ENCODE measurements at regions not wholly inside any gene's neighbourhood (a gene's known extent, or its start where the extent isn't known, plus 50 kb on each side); places are given as distances from the start of the nearest gene placed in this dataset.
A peak's percentile ranks its signal among the peaks of the same experiment; 100 is the strongest.

DNA sequence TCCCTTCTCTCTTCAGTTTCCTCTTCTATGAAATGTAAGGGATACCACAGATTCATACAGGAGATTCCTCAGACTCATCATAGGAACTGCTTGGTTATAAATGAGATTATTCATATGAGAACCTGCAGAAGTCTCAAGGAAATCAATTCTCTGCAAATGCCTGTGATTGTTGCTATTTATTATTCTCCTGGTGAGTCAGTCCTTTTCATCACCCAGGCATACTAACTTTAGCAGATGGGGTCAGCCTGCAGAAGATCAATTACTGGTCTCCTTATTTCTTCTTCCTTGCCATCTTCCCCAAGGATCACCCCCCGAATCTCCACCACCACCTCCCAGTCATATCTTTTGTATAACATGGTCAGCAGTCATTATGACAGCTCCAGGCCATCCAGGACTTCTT is 53.8 kb upstream of the DCP1A start:
- no peak for DNase-seq
- Mint-ChIP-seq H3K4me1 (no peaks in the 10 kb centered on the region), H3K9me3 (peaks cover 1 to 7% (median 3%) of the 10 kb centered on the region in 7 donors), H3K36me3 (no peaks in the 10 kb centered on the region), H3K27me3 (peaks cover 19% of the 10 kb centered on the region), H3K27ac (no peak overlapping the region), H3K4me3 (no peak overlapping the region)
- H3K36me3 ChIP-seq (ENCODE audit: control insufficient read depth, insufficient read depth, low read length) = no peaks in the 10 kb centered on the region
- peaks cover 3% of the 10 kb centered on the region for H3K27me3 ChIP-seq (ENCODE audit: control insufficient read depth, insufficient read depth, low read length)
- H3K9me3 ChIP-seq (ENCODE audit: control insufficient read depth in 2 of 2, low read length in 2 of 2) = no peaks in the 10 kb centered on the region
- no peaks in the 10 kb centered on the region for H3K4me1 ChIP-seq (ENCODE audit: control insufficient read depth, insufficient read depth, low read length, poor library complexity, severe bottlenecking)
- ATAC-seq (ENCODE audit: low read depth in 2 of 2) = no peak
- no peak overlapping the region for H3K4me3 ChIP-seq (ENCODE audit: low read depth, low read length)
- no peak overlapping the region for H3K27ac ChIP-seq (ENCODE audit: insufficient read depth, low read length, poor library complexity, severe bottlenecking)

DNA sequence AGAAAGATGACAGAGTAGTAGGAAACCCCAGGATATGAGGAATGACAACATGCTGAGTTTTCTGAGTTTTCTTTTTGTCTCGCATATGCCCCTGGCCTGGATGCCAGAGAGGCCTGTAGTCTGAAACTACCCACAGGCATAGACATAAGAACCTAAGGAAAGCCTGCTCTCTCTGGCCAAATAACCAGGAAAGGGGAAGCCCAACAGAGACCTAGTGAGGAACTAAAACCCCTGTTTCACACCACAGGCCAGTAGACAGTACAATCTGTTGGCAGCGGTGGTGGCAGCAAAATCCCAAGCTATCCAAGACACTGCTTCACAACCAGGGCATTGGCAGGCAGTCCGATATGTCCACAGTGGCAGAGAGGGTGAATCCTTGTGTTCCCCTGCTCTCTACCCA is 55.0 kb upstream of the DCP1A start:
- Mint-ChIP-seq H3K36me3 (no peaks in the 10 kb centered on the region), H3K4me1 (no peaks in the 10 kb centered on the region), H3K27ac (no peak overlapping the region), H3K4me3 (no peak overlapping the region), H3K27me3 (peaks cover 15% of the 10 kb centered on the region), H3K9me3 (peaks cover 0 to 6% (median 3%) of the 10 kb centered on the region in 7 donors)
- H3K27me3 ChIP-seq (ENCODE audit: control insufficient read depth, insufficient read depth, low read length) = peaks cover 3% of the 10 kb centered on the region
- no peak for DNase-seq
- no peak overlapping the region for H3K27ac ChIP-seq (ENCODE audit: insufficient read depth, low read length, poor library complexity, severe bottlenecking)
- H3K4me3 ChIP-seq (ENCODE audit: low read depth, low read length) = no peak overlapping the region
- H3K9me3 ChIP-seq (ENCODE audit: control insufficient read depth in 2 of 2, low read length in 2 of 2) = no peaks in the 10 kb centered on the region
- no peaks in the 10 kb centered on the region for H3K4me1 ChIP-seq (ENCODE audit: control insufficient read depth, insufficient read depth, low read length, poor library complexity, severe bottlenecking)
- ATAC-seq (ENCODE audit: low read depth in 2 of 2) = no peak
- H3K36me3 ChIP-seq (ENCODE audit: control insufficient read depth, insufficient read depth, low read length) = no peaks in the 10 kb centered on the region

GRCh38 chr3:53411371-53411770 is 64.0 kb upstream of the DCP1A start:
- Histone ChIP-seq H3K27me3 (ENCODE audit: control insufficient read depth, insufficient read depth, low read length) (peaks cover 3% of the 10 kb centered on the region), H3K4me1 (ENCODE audit: control insufficient read depth, insufficient read depth, low read length, poor library complexity, severe bottlenecking) (no peaks in the 10 kb centered on the region), H3K4me3 (ENCODE audit: low read depth, low read length) (no peak overlapping the region), H3K36me3 (ENCODE audit: control insufficient read depth, insufficient read depth, low read length) (no peaks in the 10 kb centered on the region), H3K27ac (ENCODE audit: insufficient read depth, low read length, poor library complexity, severe bottlenecking) (no peak overlapping the region), H3K9me3 (ENCODE audit: control insufficient read depth in 2 of 2, low read length in 2 of 2) (peaks cover 8 to 21% of the 10 kb centered on the region in 2 experiments)
- Mint-ChIP-seq H3K36me3 (no peaks in the 10 kb centered on the region), H3K4me3 (no peak overlapping the region), H3K27me3 (peaks cover 4% of the 10 kb centered on the region), H3K4me1 (no peaks in the 10 kb centered on the region), H3K27ac (no peak overlapping the region), H3K9me3 (peaks cover 0 to 25% (median 6%) of the 10 kb centered on the region in 7 donors)
- DNase-seq (no peak), ATAC-seq (ENCODE audit: low read depth in 2 of 2) (no peak)

DNA sequence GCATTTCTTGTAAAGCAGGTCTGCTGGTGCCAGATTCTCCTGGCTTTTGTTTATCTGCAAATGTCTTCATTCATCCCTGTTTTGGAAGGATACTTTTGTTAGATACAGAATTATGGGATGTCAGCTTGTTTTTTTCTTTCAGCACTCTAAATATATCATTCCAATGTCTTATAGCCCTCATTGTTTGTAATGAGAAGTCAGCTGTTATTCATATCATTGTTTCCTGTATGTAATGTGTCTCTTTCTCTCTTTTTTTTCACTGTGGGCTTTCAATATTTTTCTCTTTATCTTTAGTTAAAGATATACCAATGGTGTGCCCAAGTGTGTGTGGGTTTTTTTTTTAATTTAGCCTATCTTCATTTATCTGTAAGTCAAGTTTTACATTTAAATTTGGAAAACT is 65.6 kb upstream of the DCP1A start:
- DNase-seq (no peak), ATAC-seq (ENCODE audit: low read depth in 2 of 2) (no peak)
- Mint-ChIP-seq H3K4me3 (no peak overlapping the region), H3K4me1 (no peaks in the 10 kb centered on the region), H3K9me3 (peaks cover 0 to 25% (median 6%) of the 10 kb centered on the region in 7 donors), H3K27me3 (peaks cover 4% of the 10 kb centered on the region), H3K27ac (peak overlapping the region in 1 of 3 donors; percentile 3), H3K36me3 (no peaks in the 10 kb centered on the region)
- H3K36me3 ChIP-seq (ENCODE audit: control insufficient read depth, insufficient read depth, low read length) = no peaks in the 10 kb centered on the region
- no peak overlapping the region for H3K4me3 ChIP-seq (ENCODE audit: low read depth, low read length)
- H3K9me3 ChIP-seq (ENCODE audit: control insufficient read depth in 2 of 2, low read length in 2 of 2) = peaks cover 8 to 21% of the 10 kb centered on the region in 2 experiments
- peaks cover 3% of the 10 kb centered on the region for H3K27me3 ChIP-seq (ENCODE audit: control insufficient read depth, insufficient read depth, low read length)
- no peaks in the 10 kb centered on the region for H3K4me1 ChIP-seq (ENCODE audit: control insufficient read depth, insufficient read depth, low read length, poor library complexity, severe bottlenecking)
- no peak overlapping the region for H3K27ac ChIP-seq (ENCODE audit: insufficient read depth, low read length, poor library complexity, severe bottlenecking)

DNA sequence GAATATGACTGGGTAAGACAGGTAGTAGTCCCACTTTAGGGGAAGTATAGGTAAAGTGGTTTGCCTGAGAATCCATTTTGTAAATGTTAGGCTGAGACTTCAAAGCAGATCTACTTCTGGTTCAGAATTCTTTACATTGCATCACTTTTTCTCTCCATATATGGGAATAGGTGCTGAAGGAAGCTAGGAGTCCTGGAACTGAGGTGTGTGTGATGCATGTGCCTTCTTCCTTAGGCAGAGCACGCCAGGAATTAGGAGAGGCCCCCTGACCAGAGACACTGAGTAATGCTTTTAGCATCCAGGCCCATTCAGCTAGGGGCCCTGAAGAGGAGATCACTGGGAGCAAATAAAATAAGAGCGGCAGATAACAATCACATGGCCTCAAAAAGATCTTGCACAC is 69.2 kb upstream of the DCP1A start:
- Mint-ChIP-seq H3K9me3 (peaks cover 0 to 23% (median 6%) of the 10 kb centered on the region in 7 donors), H3K27me3 (peaks cover 4% of the 10 kb centered on the region), H3K4me3 (no peak overlapping the region), H3K27ac (no peak overlapping the region), H3K36me3 (no peaks in the 10 kb centered on the region), H3K4me1 (no peaks in the 10 kb centered on the region)
- H3K9me3 ChIP-seq (ENCODE audit: control insufficient read depth in 2 of 2, low read length in 2 of 2) = peaks cover 8 to 21% of the 10 kb centered on the region in 2 experiments
- H3K27me3 ChIP-seq (ENCODE audit: control insufficient read depth, insufficient read depth, low read length) = no peaks in the 10 kb centered on the region
- no peaks in the 10 kb centered on the region for H3K36me3 ChIP-seq (ENCODE audit: control insufficient read depth, insufficient read depth, low read length)
- H3K4me3 ChIP-seq (ENCODE audit: low read depth, low read length) = no peak overlapping the region
- ATAC-seq (ENCODE audit: low read depth in 2 of 2) (no peak), DNase-seq (no peak)
- H3K4me1 ChIP-seq (ENCODE audit: control insufficient read depth, insufficient read depth, low read length, poor library complexity, severe bottlenecking) = no peaks in the 10 kb centered on the region
- no peak overlapping the region for H3K27ac ChIP-seq (ENCODE audit: insufficient read depth, low read length, poor library complexity, severe bottlenecking)

GRCh38 chr3:53420831-53421230 is 73.5 kb upstream of the DCP1A start:
- DNase-seq (no peak), ATAC-seq (ENCODE audit: low read depth in 2 of 2) (no peak)
- Mint-ChIP-seq H3K27me3 (peaks cover 10% of the 10 kb centered on the region), H3K9me3 (peaks cover 0 to 5% (median 0%) of the 10 kb centered on the region in 7 donors), H3K36me3 (no peaks in the 10 kb centered on the region), H3K4me1 (no peaks in the 10 kb centered on the region), H3K27ac (no peak overlapping the region), H3K4me3 (no peak overlapping the region)
- no peaks in the 10 kb centered on the region for H3K36me3 ChIP-seq (ENCODE audit: control insufficient read depth, insufficient read depth, low read length)
- H3K4me3 ChIP-seq (ENCODE audit: low read depth, low read length) = no peak overlapping the region
- no peak overlapping the region for H3K27ac ChIP-seq (ENCODE audit: insufficient read depth, low read length, poor library complexity, severe bottlenecking)
- H3K4me1 ChIP-seq (ENCODE audit: control insufficient read depth, insufficient read depth, low read length, poor library complexity, severe bottlenecking) = no peaks in the 10 kb centered on the region
- H3K27me3 ChIP-seq (ENCODE audit: control insufficient read depth, insufficient read depth, low read length) = no peaks in the 10 kb centered on the region
- H3K9me3 ChIP-seq (ENCODE audit: control insufficient read depth in 2 of 2, low read length in 2 of 2) = no peaks in the 10 kb centered on the region

- H3K4me3 Mint-ChIP-seq = no peak overlapping the region
- peaks cover 0 to 2% (median 0%) of the 10 kb centered on the region in 7 donors for H3K9me3 Mint-ChIP-seq
- Histone ChIP-seq H3K4me3 (ENCODE audit: low read depth, low read length) (no peak overlapping the region), H3K4me1 (ENCODE audit: control insufficient read depth, insufficient read depth, low read length, poor library complexity, severe bottlenecking) (no peaks in the 10 kb centered on the region), H3K27ac (ENCODE audit: insufficient read depth, low read length, poor library complexity, severe bottlenecking) (no peak overlapping the region), H3K27me3 (ENCODE audit: control insufficient read depth, insufficient read depth, low read length) (no peaks in the 10 kb centered on the region), H3K9me3 (ENCODE audit: control insufficient read depth in 2 of 2, low read length in 2 of 2) (no peaks in the 10 kb centered on the region), H3K36me3 (ENCODE audit: control insufficient read depth, insufficient read depth, low read length) (no peaks in the 10 kb centered on the region)
- DNase-seq (no peak), ATAC-seq (ENCODE audit: low read depth in 2 of 2) (no peak)
- H3K36me3 Mint-ChIP-seq = no peaks in the 10 kb centered on the region
- H3K27me3 Mint-ChIP-seq = peaks cover 6% of the 10 kb centered on the region
- no peaks in the 10 kb centered on the region for H3K4me1 Mint-ChIP-seq
- H3K27ac Mint-ChIP-seq = no peak overlapping the region
Measured at GRCh38 chr3:53422954-53423698, 71.3 kb upstream of the CACNA1D start.

DNA sequence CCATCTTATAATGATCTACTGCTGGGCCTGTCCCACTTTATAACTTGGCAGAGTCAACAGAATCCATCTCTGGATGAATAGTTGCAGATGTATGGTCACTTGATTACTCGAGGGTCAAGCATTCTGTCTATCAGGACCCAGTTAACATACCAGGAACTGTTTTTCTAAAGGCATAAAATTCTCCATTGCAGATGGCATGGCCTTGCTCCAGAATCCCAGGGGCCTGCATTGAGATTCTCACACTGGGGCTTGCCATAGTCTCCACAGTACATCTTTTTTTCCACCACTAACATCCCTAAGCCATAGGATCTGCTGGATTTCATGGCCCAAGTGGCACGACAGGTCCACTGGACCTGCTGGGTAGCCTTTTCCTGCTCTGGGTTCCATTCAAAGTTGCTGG is 68.5 kb upstream of the CACNA1D start:
- Mint-ChIP-seq H3K36me3 (no peaks in the 10 kb centered on the region), H3K27me3 (peaks cover 12% of the 10 kb centered on the region), H3K27ac (no peak overlapping the region), H3K9me3 (peaks cover 0 to 2% (median 0%) of the 10 kb centered on the region in 7 donors), H3K4me3 (no peak overlapping the region), H3K4me1 (no peaks in the 10 kb centered on the region)
- H3K4me1 ChIP-seq (ENCODE audit: control insufficient read depth, insufficient read depth, low read length, poor library complexity, severe bottlenecking) = no peaks in the 10 kb centered on the region
- H3K9me3 ChIP-seq (ENCODE audit: control insufficient read depth in 2 of 2, low read length in 2 of 2) = no peaks in the 10 kb centered on the region
- H3K27me3 ChIP-seq (ENCODE audit: control insufficient read depth, insufficient read depth, low read length) = no peaks in the 10 kb centered on the region
- no peak overlapping the region for H3K27ac ChIP-seq (ENCODE audit: insufficient read depth, low read length, poor library complexity, severe bottlenecking)
- no peak overlapping the region for H3K4me3 ChIP-seq (ENCODE audit: low read depth, low read length)
- DNase-seq = no peak
- no peaks in the 10 kb centered on the region for H3K36me3 ChIP-seq (ENCODE audit: control insufficient read depth, insufficient read depth, low read length)
- ATAC-seq (ENCODE audit: low read depth in 2 of 2) = no peak
